SK-N-SH (cell line): ENCODE measurements at regions not wholly inside any gene's neighbourhood (a gene's known extent, or its start where the extent isn't known, plus 50 kb on each side); places are given as distances from the start of the nearest gene placed in this dataset.

Source experiments
- CTCF ChIA-PET: fragments of 300-600, 350-600 bp; formaldehyde crosslinking; extraction: SDS; loops from one replicate; lab custom pipeline; 2021; lab: Yijun Ruan, JAX
- POLR2A ChIA-PET: fragments of 350-600 bp; sonication (Branson Sonifier 250); formaldehyde crosslinking; extraction: SDS; loops from one replicate; lab custom pipeline; 2020; ENCODE audit warnings: antibody characterized with exemption, inconsistent platforms; lab: Yijun Ruan, JAX
- DNase-seq: peaks from one replicate; pipeline ENCODE4 v3.0.0; 2012
- H2AFZ ChIP-seq: fragments of 200-600 bp; sonication (generic); 2 replicates; pipeline ENCODE4 v1.8.1; 2016; ENCODE audit warnings: antibody characterized with exemption, mild to moderate bottlenecking, low read depth
- H3F3A ChIP-seq: fragments of 200-600 bp; sonication (generic); replicated peaks from 2 replicates; pipeline ENCODE3; 2016; ENCODE audit warnings: antibody characterized with exemption, mild to moderate bottlenecking; ENCODE audit not compliant: insufficient read depth
- H3K27ac ChIP-seq, 2 experiments: fragments of 200-500 bp in 1 of 2; fragments of 200-600 bp in 1 of 2; sonication (Bioruptor generic) in 1 of 2; sonication (generic), shearing (Covaris generic) in 1 of 2; 2 replicates each; pipeline versions ENCODE4 v1.5.1 to v1.6.1; 2014 to 2016; ENCODE audit warnings: low read depth in 2 of 2, inconsistent platforms in 1 of 2, low read length in 1 of 2, mild to moderate bottlenecking in 1 of 2, mixed read lengths in 1 of 2
- H3K27me3 ChIP-seq: fragments of 200-600 bp; sonication (generic), shearing (Covaris generic); 2 replicates; pipeline ENCODE4 v1.6.1; 2016; ENCODE audit warnings: mixed run types; ENCODE audit not compliant: insufficient read depth
- H3K36me3 ChIP-seq, 2 experiments: fragments of 200-500 bp in 1 of 2; fragments of 200-600 bp in 1 of 2; sonication (Bioruptor generic) in 1 of 2; sonication (generic) in 1 of 2; replicated peaks in 1 of 2; 2 replicates each; pipeline versions ENCODE3 to v1.5.1; 2014 to 2016; ENCODE audit warnings: low read length in 1 of 2, mild to moderate bottlenecking in 1 of 2; ENCODE audit not compliant: insufficient read depth in 2 of 2, control insufficient read depth in 1 of 2
- H3K4me1 ChIP-seq, 2 experiments: fragments of 200-500 bp in 1 of 2; fragments of 200-600 bp in 1 of 2; sonication (Bioruptor generic) in 1 of 2; sonication (generic), shearing (Covaris generic) in 1 of 2; 2 replicates each; pipeline versions ENCODE4 v1.5.1 to v1.6.1; 2014 to 2016; ENCODE audit warnings: low read depth in 1 of 2, low read length in 1 of 2, mixed run types in 1 of 2; ENCODE audit not compliant: insufficient read depth in 2 of 2, control insufficient read depth in 1 of 2
- H3K4me2 ChIP-seq: fragments of 200-600 bp; sonication (generic), shearing (Covaris generic); 2 replicates; pipeline ENCODE4 v1.6.1; 2017; ENCODE audit warnings: mixed run types
- H3K4me3 ChIP-seq, 2 experiments: fragments of 200-500 bp in 1 of 2; fragments of 200-600 bp in 1 of 2; sonication (Bioruptor generic) in 1 of 2; sonication (generic), shearing (Covaris generic) in 1 of 2; 2 replicates each; pipeline versions ENCODE4 v1.5.1 to v1.8.1; 2014 to 2016; ENCODE audit warnings: low read depth in 2 of 2, inconsistent platforms in 1 of 2, low read length in 1 of 2, mild to moderate bottlenecking in 1 of 2, mixed read lengths in 1 of 2, moderate library complexity in 1 of 2
- H3K79me2 ChIP-seq: fragments of 200-600 bp; sonication (generic); 2 replicates; pipeline ENCODE4 v1.8.1; 2017; ENCODE audit warnings: mild to moderate bottlenecking; ENCODE audit not compliant: insufficient read depth
- H3K9ac ChIP-seq: fragments of 200-600 bp; sonication (generic); 2 replicates; pipeline ENCODE4 v1.6.1; 2017; ENCODE audit warnings: mixed run types
- H3K9me2 ChIP-seq: fragments of 200-600 bp; sonication (generic); 2 replicates; pipeline ENCODE4 v1.6.1; 2017; ENCODE audit warnings: mixed run types
- H3K9me3 ChIP-seq: fragments of 200-600 bp; sonication (generic); 2 replicates; pipeline ENCODE4 v1.6.1; 2017; ENCODE audit warnings: mixed run types, mild to moderate bottlenecking, moderate library complexity
- H4K20me1 ChIP-seq: fragments of 200-600 bp; sonication (generic); 2 replicates; pipeline ENCODE4 v1.6.1; 2017; ENCODE audit warnings: mild to moderate bottlenecking, mixed run types; ENCODE audit not compliant: insufficient read depth
- ELF1 ChIP-seq: IDR thresholded peaks from 2 replicates; pipeline ENCODE4 v1.4.0; 2012
- EP300 ChIP-seq, 2 experiments: IDR thresholded peaks; 2 replicates each; pipeline versions ENCODE4 v1.4.0 to v1.6.1; 2012; ENCODE audit warnings: borderline replicate concordance in 1 of 2, low read depth in 1 of 2, low read length in 1 of 2
- EZH2phosphoT487 ChIP-seq: fragments of 200-600 bp; sonication (generic); IDR thresholded peaks from 2 replicates; pipeline ENCODE4 v1.6.1; 2017; ENCODE audit warnings: low read depth, mixed run types, mild to moderate bottlenecking, antibody characterized with exemption, moderate library complexity, borderline replicate concordance
- GABPA ChIP-seq: IDR thresholded peaks from 2 replicates; pipeline ENCODE4 v1.4.0; 2012; ENCODE audit warnings: low read depth, mild to moderate bottlenecking
- JUND ChIP-seq: IDR thresholded peaks from 2 replicates; pipeline ENCODE4 v1.4.0; 2012
- MXI1 ChIP-seq: IDR thresholded peaks from 2 replicates; pipeline ENCODE4 v1.6.1; 2012; ENCODE audit warnings: mild to moderate bottlenecking, low read depth, low read length, improper control_type of control experiment
- NFIC ChIP-seq: IDR thresholded peaks from 2 replicates; pipeline ENCODE4 v1.4.0; 2012; ENCODE audit warnings: borderline replicate concordance
- NRF1 ChIP-seq: IDR thresholded peaks from 2 replicates; pipeline ENCODE4 v1.6.1; 2012; ENCODE audit warnings: low read depth, mild to moderate bottlenecking, low read length
- POLR2AphosphoS5 ChIP-seq: IDR thresholded peaks from 2 replicates; pipeline ENCODE4 v1.6.1; 2012; ENCODE audit warnings: low read depth, low read length
- RCOR1 ChIP-seq: fragments of 150-350 bp; IDR thresholded peaks from 2 replicates; pipeline ENCODE4 v1.6.1; 2017; ENCODE audit warnings: antibody characterized with exemption, low read length
- RFX5 ChIP-seq: IDR thresholded peaks from 2 replicates; pipeline ENCODE4 v1.6.1; 2012; ENCODE audit warnings: mild to moderate bottlenecking, improper control_type of control experiment, low read length
- RXRA ChIP-seq: IDR thresholded peaks from 2 replicates; pipeline ENCODE4 v1.4.0; 2012; ENCODE audit warnings: low read depth, mild to moderate bottlenecking, borderline replicate concordance
- SIN3A ChIP-seq: IDR thresholded peaks from 2 replicates; pipeline ENCODE4 v1.6.1; 2012; ENCODE audit warnings: low read depth, mild to moderate bottlenecking, low read length, moderate library complexity, borderline replicate concordance
- TAF1 ChIP-seq: IDR thresholded peaks from 2 replicates; pipeline ENCODE4 v1.6.1; 2012; ENCODE audit warnings: low read depth, mild to moderate bottlenecking, low read length, moderate library complexity, borderline replicate concordance
- TEAD4 ChIP-seq: IDR thresholded peaks from 2 replicates; pipeline ENCODE4 v1.4.0; 2012; ENCODE audit warnings: mild to moderate bottlenecking, borderline replicate concordance; ENCODE audit not compliant: insufficient read depth
- WGBS: methylation state at CpG from one replicate; pipeline ENCODE4 v1.1.6; 2017; ENCODE audit warnings: low lambda C conversion rate; 5-methylcytosine and 5-hydroxymethylcytosine counted together
- TF ChIP-seq, protein P1 (sequence below): IDR thresholded peaks from 2 replicates; pipeline ENCODE4; 2012
- TF ChIP-seq, protein P2 (sequence below): fragments of 200-600 bp; sonication (generic); IDR thresholded peaks from 2 replicates; pipeline ENCODE4 v1.6.1; 2017; ENCODE audit warnings: antibody characterized with exemption, mild to moderate bottlenecking, moderate library complexity
- TF ChIP-seq, protein P3 (sequence below): IDR thresholded peaks from 2 replicates; pipeline ENCODE4 v1.4.0; 2012; ENCODE audit warnings: low read depth, borderline replicate concordance
- TF ChIP-seq, protein P4 (sequence below): IDR thresholded peaks from 2 replicates; pipeline ENCODE4 v1.4.0; 2012; ENCODE audit warnings: low read depth
- TF ChIP-seq, protein P5 (sequence below): fragments of 150-350 bp; IDR thresholded peaks from 2 replicates; pipeline ENCODE4 v1.6.1; 2017; ENCODE audit warnings: antibody characterized with exemption, low read length, low read depth, borderline replicate concordance

DNA sequence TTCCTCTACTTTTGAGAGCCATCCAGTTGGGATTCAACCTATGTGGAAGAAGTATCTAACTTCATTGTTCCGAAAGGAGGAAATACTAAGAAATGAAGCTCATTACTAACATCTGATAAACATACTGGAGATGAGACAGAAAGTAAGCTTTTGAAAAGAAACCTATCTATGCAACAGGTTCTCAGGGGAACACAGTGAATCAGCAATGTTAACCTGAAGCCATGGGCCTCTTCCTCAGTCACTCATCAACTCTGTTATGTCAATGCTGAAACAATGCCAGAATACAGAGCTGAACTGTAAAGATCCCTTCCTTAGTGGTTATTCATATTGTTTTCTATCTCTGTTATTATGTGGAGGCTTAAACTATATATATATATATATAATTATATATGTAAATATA is 55.5 kb upstream of the ESRRG start (continued):
- TF ChIP-seq, protein P1, sequence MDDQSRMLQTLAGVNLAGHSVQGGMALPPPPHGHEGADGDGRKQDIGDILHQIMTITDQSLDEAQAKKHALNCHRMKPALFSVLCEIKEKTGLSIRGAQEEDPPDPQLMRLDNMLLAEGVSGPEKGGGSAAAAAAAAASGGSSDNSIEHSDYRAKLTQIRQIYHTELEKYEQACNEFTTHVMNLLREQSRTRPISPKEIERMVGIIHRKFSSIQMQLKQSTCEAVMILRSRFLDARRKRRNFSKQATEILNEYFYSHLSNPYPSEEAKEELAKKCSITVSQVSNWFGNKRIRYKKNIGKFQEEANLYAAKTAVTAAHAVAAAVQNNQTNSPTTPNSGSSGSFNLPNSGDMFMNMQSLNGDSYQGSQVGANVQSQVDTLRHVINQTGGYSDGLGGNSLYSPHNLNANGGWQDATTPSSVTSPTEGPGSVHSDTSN, result no peak
- TF ChIP-seq GABPA (no peak), EP300 (IDR thresholded peaks at IDR 0.05; ENCODE audit: borderline replicate concordance in 1 of 2, low read depth in 1 of 2, low read length in 1 of 2) (no peak), TAF1 (no peak), TEAD4 (no peak), EZH2phosphoT487 (no peak), POLR2AphosphoS5 (no peak), RCOR1 (no peak)
- TF ChIP-seq, protein P2, sequence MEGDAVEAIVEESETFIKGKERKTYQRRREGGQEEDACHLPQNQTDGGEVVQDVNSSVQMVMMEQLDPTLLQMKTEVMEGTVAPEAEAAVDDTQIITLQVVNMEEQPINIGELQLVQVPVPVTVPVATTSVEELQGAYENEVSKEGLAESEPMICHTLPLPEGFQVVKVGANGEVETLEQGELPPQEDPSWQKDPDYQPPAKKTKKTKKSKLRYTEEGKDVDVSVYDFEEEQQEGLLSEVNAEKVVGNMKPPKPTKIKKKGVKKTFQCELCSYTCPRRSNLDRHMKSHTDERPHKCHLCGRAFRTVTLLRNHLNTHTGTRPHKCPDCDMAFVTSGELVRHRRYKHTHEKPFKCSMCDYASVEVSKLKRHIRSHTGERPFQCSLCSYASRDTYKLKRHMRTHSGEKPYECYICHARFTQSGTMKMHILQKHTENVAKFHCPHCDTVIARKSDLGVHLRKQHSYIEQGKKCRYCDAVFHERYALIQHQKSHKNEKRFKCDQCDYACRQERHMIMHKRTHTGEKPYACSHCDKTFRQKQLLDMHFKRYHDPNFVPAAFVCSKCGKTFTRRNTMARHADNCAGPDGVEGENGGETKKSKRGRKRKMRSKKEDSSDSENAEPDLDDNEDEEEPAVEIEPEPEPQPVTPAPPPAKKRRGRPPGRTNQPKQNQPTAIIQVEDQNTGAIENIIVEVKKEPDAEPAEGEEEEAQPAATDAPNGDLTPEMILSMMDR, result no peak
- TF ChIP-seq, protein P3, sequence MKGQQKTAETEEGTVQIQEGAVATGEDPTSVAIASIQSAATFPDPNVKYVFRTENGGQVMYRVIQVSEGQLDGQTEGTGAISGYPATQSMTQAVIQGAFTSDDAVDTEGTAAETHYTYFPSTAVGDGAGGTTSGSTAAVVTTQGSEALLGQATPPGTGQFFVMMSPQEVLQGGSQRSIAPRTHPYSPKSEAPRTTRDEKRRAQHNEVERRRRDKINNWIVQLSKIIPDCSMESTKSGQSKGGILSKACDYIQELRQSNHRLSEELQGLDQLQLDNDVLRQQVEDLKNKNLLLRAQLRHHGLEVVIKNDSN, result no peak
- TF ChIP-seq, all 33 proteins: peak for 0

DNA sequence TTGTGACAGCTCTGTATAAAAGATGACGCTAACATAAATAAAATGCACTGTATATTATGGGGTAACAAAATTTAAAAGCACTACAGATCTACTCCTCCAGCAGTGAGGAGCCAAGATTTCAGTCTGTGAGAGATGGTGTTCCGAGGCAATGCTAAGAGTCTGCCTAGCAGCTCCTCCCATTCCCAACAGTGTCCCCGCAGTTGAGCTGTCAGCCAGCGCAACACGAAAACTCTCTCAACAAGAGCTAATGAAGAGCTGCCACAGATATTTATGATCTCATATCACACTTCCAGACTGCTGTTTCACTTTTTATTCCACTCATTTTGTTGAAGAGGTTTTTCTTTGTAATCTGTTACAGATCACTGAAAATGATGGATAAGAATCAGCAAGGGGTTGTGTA is 53.9 kb upstream of the ESRRG start:
- WGBS, result 79% methylated on average over 5 of the region's 5 CpGs
- no peak for DNase-seq
- Histone ChIP-seq H4K20me1 (no peaks in the 10 kb centered on the region), H3K27ac (no peak overlapping the region), H3K9ac (no peak overlapping the region), H2AFZ (no peak overlapping the region), H3K4me3 (no peak overlapping the region), H3K27me3 (no peaks in the 10 kb centered on the region), H3K4me1 (peaks cover 0 to 3% of the 10 kb centered on the region in 2 experiments; a peak in 1 of 4 replicates), H3K36me3 (no peaks in the 10 kb centered on the region), H3K79me2 (no peaks in the 10 kb centered on the region), H3K9me3 (no peaks in the 10 kb centered on the region), H3F3A (no peaks in the 10 kb centered on the region), H3K9me2 (no peaks in the 10 kb centered on the region), H3K4me2 (no peak overlapping the region)
- POLR2A ChIA-PET, result no interaction called here
- CTCF ChIA-PET, result no interaction called here
- TF ChIP-seq TEAD4 (no peak), ELF1 (no peak), SIN3A (no peak), NRF1 (no peak), JUND (no peak), RCOR1 (no peak), RFX5 (no peak), MXI1 (no peak), RXRA (no peak), NFIC (no peak)
- TF ChIP-seq, protein P2, result no peak
- TF ChIP-seq, protein P4, sequence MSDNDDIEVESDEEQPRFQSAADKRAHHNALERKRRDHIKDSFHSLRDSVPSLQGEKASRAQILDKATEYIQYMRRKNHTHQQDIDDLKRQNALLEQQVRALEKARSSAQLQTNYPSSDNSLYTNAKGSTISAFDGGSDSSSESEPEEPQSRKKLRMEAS, result no peak
- TF ChIP-seq, protein P5, sequence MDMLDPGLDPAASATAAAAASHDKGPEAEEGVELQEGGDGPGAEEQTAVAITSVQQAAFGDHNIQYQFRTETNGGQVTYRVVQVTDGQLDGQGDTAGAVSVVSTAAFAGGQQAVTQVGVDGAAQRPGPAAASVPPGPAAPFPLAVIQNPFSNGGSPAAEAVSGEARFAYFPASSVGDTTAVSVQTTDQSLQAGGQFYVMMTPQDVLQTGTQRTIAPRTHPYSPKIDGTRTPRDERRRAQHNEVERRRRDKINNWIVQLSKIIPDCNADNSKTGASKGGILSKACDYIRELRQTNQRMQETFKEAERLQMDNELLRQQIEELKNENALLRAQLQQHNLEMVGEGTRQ, result no peak
